Upper lobe of right lung (tissue), 1 donor: ENCODE measurements at regions not wholly inside any gene's neighbourhood (a gene's known extent, or its start where the extent isn't known, plus 50 kb on each side); places are given as distances from the start of the nearest gene placed in this dataset.

Source experiments
- ATAC-seq: fragments of 200-7000 bp; cut with Tn5 transposase; one replicate; pipeline ENCODE4 v1.9.1; 2020; ENCODE audit warnings: mild to moderate bottlenecking, moderate library complexity
- DNase-seq: peaks from one replicate; pipeline ENCODE4 v3.0.0-alpha.2; 2020
- H3K27ac ChIP-seq: fragments of 200-600 bp; one replicate; pipeline ENCODE4 v1.8.0; 2022
- H3K27me3 ChIP-seq: fragments of 200-600 bp; one replicate; pipeline ENCODE4 v1.8.0; 2022; ENCODE audit warnings: mild to moderate bottlenecking
- H3K36me3 ChIP-seq: fragments of 200-600 bp; one replicate; pipeline ENCODE4 v1.8.0; 2022
- H3K4me1 ChIP-seq: fragments of 200-600 bp; one replicate; pipeline ENCODE4 v1.8.0; 2022
- H3K4me3 ChIP-seq: fragments of 200-600 bp; one replicate; pipeline ENCODE4 v1.8.0; 2022; ENCODE audit warnings: mild to moderate bottlenecking
- H3K9me3 ChIP-seq: fragments of 200-600 bp; one replicate; pipeline ENCODE4 v1.8.0; 2022
- CTCF ChIP-seq: fragments of 200-600 bp; IDR thresholded peaks from one replicate; pipeline ENCODE4 v1.8.0; 2022; ENCODE audit warnings: antibody characterized with exemption
- intact Hi-C: fragments of 100-400 bp; cut with DNase I; formaldehyde crosslinking; loops from one replicate; pipeline ENCODE4 v1.11.0; 2022
- donor health status: DM: no; HTN: yes; CAD: no; lungs with severe emphysema.

DNA sequence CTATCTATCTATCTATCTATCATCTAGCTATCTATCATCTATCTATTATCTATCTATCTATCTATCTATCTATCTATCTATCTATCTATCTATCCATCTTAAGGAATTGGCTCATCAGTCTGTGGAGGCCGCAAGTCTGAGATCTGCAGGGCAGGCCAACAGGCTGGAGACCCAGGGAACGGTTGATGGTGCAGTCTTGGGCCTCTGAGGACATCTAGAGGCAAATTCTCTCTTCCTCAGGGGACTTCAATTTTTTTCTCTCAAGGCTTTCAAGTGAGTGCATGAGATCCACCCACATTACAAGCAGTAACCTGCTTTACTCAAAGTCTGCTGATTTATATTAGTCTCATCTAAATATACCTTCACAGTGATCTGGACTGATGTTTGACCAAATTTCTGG, 197.0 kb downstream of the GLRX3 start:
- no peaks in the 10 kb centered on the region for H3K27me3 ChIP-seq
- DNase-seq (no peak), ATAC-seq (no peak)
- no peaks in the 10 kb centered on the region for H3K4me1 ChIP-seq
- TF ChIP-seq CTCF: no peak
- H3K27ac ChIP-seq: no peak overlapping the region
- no peaks in the 10 kb centered on the region for H3K36me3 ChIP-seq
- no peaks in the 10 kb centered on the region for H3K9me3 ChIP-seq
- intact Hi-C loops: no loop called here
- no peak overlapping the region for H3K4me3 ChIP-seq

GRCh38 chr10:130335336-130335735, 199.1 kb downstream of the GLRX3 start:
- no peak for TF ChIP-seq CTCF
- H3K4me1 ChIP-seq: no peaks in the 10 kb centered on the region
- intact Hi-C loops: no loop called here
- no peak overlapping the region for H3K4me3 ChIP-seq
- H3K27me3 ChIP-seq: peaks cover 4% of the 10 kb centered on the region
- ATAC-seq (no peak), DNase-seq (no peak)
- H3K9me3 ChIP-seq: no peaks in the 10 kb centered on the region
- H3K27ac ChIP-seq: no peak overlapping the region
- no peaks in the 10 kb centered on the region for H3K36me3 ChIP-seq

- no peak overlapping the region for H3K4me3 ChIP-seq
- ATAC-seq: no peak
- no peak for DNase-seq
- H3K27ac ChIP-seq: no peak overlapping the region
- no peaks in the 10 kb centered on the region for H3K4me1 ChIP-seq
- peaks cover 4% of the 10 kb centered on the region for H3K27me3 ChIP-seq
- H3K36me3 ChIP-seq: no peaks in the 10 kb centered on the region
- no peak for TF ChIP-seq CTCF
- intact Hi-C loops: no loop called here
- no peaks in the 10 kb centered on the region for H3K9me3 ChIP-seq
These were observed 200.6 kb downstream of the GLRX3 start for GRCh38 chr10:130336617-130337304.

- Histone ChIP-seq H3K4me1 (no peaks in the 10 kb centered on the region), H3K9me3 (no peaks in the 10 kb centered on the region), H3K27me3 (peaks cover 4% of the 10 kb centered on the region), H3K4me3 (no peak overlapping the region), H3K27ac (no peak overlapping the region), H3K36me3 (no peaks in the 10 kb centered on the region)
- ATAC-seq (no peak), DNase-seq (no peak)
- TF ChIP-seq CTCF: no peak
- intact Hi-C loops: no loop called here
These were observed 201.1 kb downstream of the GLRX3 start for GRCh38 chr10:130337305-130337640.

GRCh38 chr10:130337696-130338635, 201.8 kb downstream of the GLRX3 start:
- H3K4me1 ChIP-seq: no peaks in the 10 kb centered on the region
- intact Hi-C loops: no loop called here
- ATAC-seq (no peak), DNase-seq (no peak)
- TF ChIP-seq CTCF: no peak
- no peak overlapping the region for H3K27ac ChIP-seq
- peaks cover 4% of the 10 kb centered on the region for H3K27me3 ChIP-seq
- H3K9me3 ChIP-seq: no peaks in the 10 kb centered on the region
- no peak overlapping the region for H3K4me3 ChIP-seq
- H3K36me3 ChIP-seq: no peaks in the 10 kb centered on the region
